HEK293 (cell line): ENCODE measurements at regions not wholly inside any gene's neighbourhood (a gene's known extent, or its start where the extent isn't known, plus 50 kb on each side); places are given as distances from the start of the nearest gene placed in this dataset.
A peak's percentile ranks its signal among the peaks of the same experiment; 100 is the strongest.

Experiments
- CTCF ChIA-PET: fragments of 350-600 bp; formaldehyde crosslinking; extraction: SDS; loops from one replicate; lab custom pipeline; 2021; ENCODE audit warnings: antibody characterized with exemption; lab: Yijun Ruan, JAX
- POLR2A ChIA-PET: fragments of 300-600 bp; formaldehyde crosslinking; extraction: SDS; loops from one replicate; lab custom pipeline; 2020; ENCODE audit warnings: antibody characterized with exemption, inconsistent platforms; lab: Yijun Ruan, JAX
- H3K27ac ChIP-seq: fragments of 200-500 bp; sonication (Bioruptor generic); 2 replicates; pipeline ENCODE4 v1.5.1; 2014; ENCODE audit warnings: low read depth, low read length, control low read depth, inconsistent platforms; ENCODE audit errors: extremely low read depth
- H3K36me3 ChIP-seq, 2 experiments: fragments of 200-500 bp in 1 of 2; sonication (Bioruptor generic) in 1 of 2; 1 replicate in 1 of 2; 2 replicates in 1 of 2; pipeline ENCODE4 v1.5.1; 2014 to 2017; ENCODE audit warnings: inconsistent platforms in 2 of 2, low read length in 2 of 2; ENCODE audit not compliant: control insufficient read depth in 2 of 2, insufficient read depth in 1 of 2
- H3K4me1 ChIP-seq: fragments of 200-500 bp; sonication (Bioruptor generic); 2 replicates; pipeline ENCODE4 v1.5.1; 2014; ENCODE audit warnings: mild to moderate bottlenecking, low read length, inconsistent platforms; ENCODE audit not compliant: control insufficient read depth, insufficient read depth
- H3K4me3 ChIP-seq: 2 replicates; pipeline ENCODE4 v1.5.1; 2011; ENCODE audit warnings: low read depth, mild to moderate bottlenecking, control low read depth, low read length, moderate library complexity
- H3K9me3 ChIP-seq: fragments of 200-500 bp; sonication (Bioruptor generic); 2 replicates; pipeline ENCODE4 v1.5.1; 2014; ENCODE audit warnings: low read depth, low read length, inconsistent platforms; ENCODE audit not compliant: control insufficient read depth, insufficient read depth
- GLI2 ChIP-seq: fragments of 450-650 bp; formaldehyde crosslinking; IDR thresholded peaks from 2 replicates; pipeline ENCODE4; 2017; ENCODE audit warnings: missing biosample characterization, missing genetic modification characterization, low read depth, borderline replicate concordance
- GLIS1 ChIP-seq: fragments of 450-650 bp; formaldehyde crosslinking; IDR thresholded peaks from 2 replicates; pipeline ENCODE4 v1.5.1; 2016; ENCODE audit warnings: missing biosample characterization, missing genetic modification characterization
- OSR2 ChIP-seq: fragments of 450-650 bp; formaldehyde crosslinking; IDR thresholded peaks from 2 replicates; pipeline ENCODE4 v1.5.1; 2016; ENCODE audit warnings: missing biosample characterization, missing genetic modification characterization
- SETDB1 ChIP-seq: IDR thresholded peaks from one replicate; pipeline ENCODE4 v1.6.1; 2017; ENCODE audit warnings: mild to moderate bottlenecking, low read length, moderate library complexity, mixed read lengths; ENCODE audit not compliant: insufficient read length
- ZBTB10 ChIP-seq: fragments of 450-650 bp; formaldehyde crosslinking; IDR thresholded peaks from 2 replicates; pipeline ENCODE4 v1.5.1; 2016; ENCODE audit warnings: missing biosample characterization, missing genetic modification characterization
- ZNF112 ChIP-seq: fragments of 450-650 bp; formaldehyde crosslinking; IDR thresholded peaks from 2 replicates; pipeline ENCODE4 v1.5.0; 2017; ENCODE audit warnings: missing biosample characterization, missing genetic modification characterization
- ZNF157 ChIP-seq: fragments of 450-650 bp; formaldehyde crosslinking; IDR thresholded peaks from 2 replicates; pipeline ENCODE4 v1.5.1; 2016; ENCODE audit warnings: missing biosample characterization, missing genetic modification characterization
- ZNF174 ChIP-seq: fragments of 450-650 bp; formaldehyde crosslinking; IDR thresholded peaks from 2 replicates; pipeline ENCODE4 v1.5.0; 2017; ENCODE audit warnings: missing biosample characterization, mild to moderate bottlenecking, missing genetic modification characterization
- ZNF830 ChIP-seq: fragments of 450-650 bp; IDR thresholded peaks from 2 replicates; pipeline ENCODE4 v1.5.0; 2018; ENCODE audit warnings: missing biosample characterization, missing genetic modification characterization, low read depth, mild to moderate bottlenecking, moderate library complexity
- TF ChIP-seq, protein P1 (sequence below): fragments of 450-650 bp; formaldehyde crosslinking; IDR thresholded peaks from 2 replicates; pipeline ENCODE4 v1.5.1; 2016; ENCODE audit warnings: missing biosample characterization, missing genetic modification characterization, low read depth
- TF ChIP-seq, protein P2 (sequence below): fragments of 450-650 bp; formaldehyde crosslinking; IDR thresholded peaks from 2 replicates; pipeline ENCODE4 v1.5.1; 2017; ENCODE audit warnings: missing biosample characterization, missing genetic modification characterization
- TF ChIP-seq, protein P3 (sequence below): fragments of 450-650 bp; formaldehyde crosslinking; IDR thresholded peaks from 2 replicates; pipeline ENCODE4 v1.5.0; 2017; ENCODE audit warnings: missing biosample characterization, missing genetic modification characterization, borderline replicate concordance

GRCh38 chr1:167158813-167159275 is 61.8 kb upstream of the POU2F1 start:
- no peak overlapping the region for H3K4me3 ChIP-seq
- peaks cover 9% of the 10 kb centered on the region for H3K4me1 ChIP-seq
- ChIA-PET CTCF (interaction anchor here (0.6 kb wide), 1 partner anchor 312 kb away, joined by 3 read pairs; no protein-coding TSS in a partner anchor), POLR2A (no interaction called here)
- TF ChIP-seq SETDB1: no peak
- TF ChIP-seq ZNF112 (tag by site-specific recombination): no peak
- no peak for TF ChIP-seq GLI2 (tag by site-specific recombination)
- TF ChIP-seq ZNF157 (tag by site-specific recombination): no peak
- TF ChIP-seq ZBTB10 (tag by site-specific recombination): no peak
- no peak for TF ChIP-seq ZNF830 (tag by site-specific recombination)
- TF ChIP-seq, protein P1, sequence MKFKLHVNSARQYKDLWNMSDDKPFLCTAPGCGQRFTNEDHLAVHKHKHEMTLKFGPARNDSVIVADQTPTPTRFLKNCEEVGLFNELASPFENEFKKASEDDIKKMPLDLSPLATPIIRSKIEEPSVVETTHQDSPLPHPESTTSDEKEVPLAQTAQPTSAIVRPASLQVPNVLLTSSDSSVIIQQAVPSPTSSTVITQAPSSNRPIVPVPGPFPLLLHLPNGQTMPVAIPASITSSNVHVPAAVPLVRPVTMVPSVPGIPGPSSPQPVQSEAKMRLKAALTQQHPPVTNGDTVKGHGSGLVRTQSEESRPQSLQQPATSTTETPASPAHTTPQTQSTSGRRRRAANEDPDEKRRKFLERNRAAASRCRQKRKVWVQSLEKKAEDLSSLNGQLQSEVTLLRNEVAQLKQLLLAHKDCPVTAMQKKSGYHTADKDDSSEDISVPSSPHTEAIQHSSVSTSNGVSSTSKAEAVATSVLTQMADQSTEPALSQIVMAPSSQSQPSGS (tag by site-specific recombination): no peak
- no peak for TF ChIP-seq OSR2 (tag by site-specific recombination)
- TF ChIP-seq GLIS1 (tag by site-specific recombination): no peak
- H3K36me3 ChIP-seq: no peaks in the 10 kb centered on the region
- H3K9me3 ChIP-seq: no peaks in the 10 kb centered on the region
- H3K27ac ChIP-seq: no peak overlapping the region

GRCh38 chr1:167159782-167160181 is 60.9 kb upstream of the POU2F1 start:
- ChIA-PET CTCF (interaction anchor here (0.6 kb wide), 2 partner anchors 15 to 755 kb away, joined by 3 read pairs; no protein-coding TSS in a partner anchor), POLR2A (interaction anchor here (0.7 kb wide), 1 partner anchor 61 kb away, joined by 3 read pairs; the partner anchor contains the start of gene POU2F1)
- Histone ChIP-seq H3K4me3 (no peak overlapping the region), H3K9me3 (no peaks in the 10 kb centered on the region), H3K4me1 (peaks cover 9% of the 10 kb centered on the region)
- peak; percentile 66 for TF ChIP-seq SETDB1
- TF ChIP-seq, protein P2, sequence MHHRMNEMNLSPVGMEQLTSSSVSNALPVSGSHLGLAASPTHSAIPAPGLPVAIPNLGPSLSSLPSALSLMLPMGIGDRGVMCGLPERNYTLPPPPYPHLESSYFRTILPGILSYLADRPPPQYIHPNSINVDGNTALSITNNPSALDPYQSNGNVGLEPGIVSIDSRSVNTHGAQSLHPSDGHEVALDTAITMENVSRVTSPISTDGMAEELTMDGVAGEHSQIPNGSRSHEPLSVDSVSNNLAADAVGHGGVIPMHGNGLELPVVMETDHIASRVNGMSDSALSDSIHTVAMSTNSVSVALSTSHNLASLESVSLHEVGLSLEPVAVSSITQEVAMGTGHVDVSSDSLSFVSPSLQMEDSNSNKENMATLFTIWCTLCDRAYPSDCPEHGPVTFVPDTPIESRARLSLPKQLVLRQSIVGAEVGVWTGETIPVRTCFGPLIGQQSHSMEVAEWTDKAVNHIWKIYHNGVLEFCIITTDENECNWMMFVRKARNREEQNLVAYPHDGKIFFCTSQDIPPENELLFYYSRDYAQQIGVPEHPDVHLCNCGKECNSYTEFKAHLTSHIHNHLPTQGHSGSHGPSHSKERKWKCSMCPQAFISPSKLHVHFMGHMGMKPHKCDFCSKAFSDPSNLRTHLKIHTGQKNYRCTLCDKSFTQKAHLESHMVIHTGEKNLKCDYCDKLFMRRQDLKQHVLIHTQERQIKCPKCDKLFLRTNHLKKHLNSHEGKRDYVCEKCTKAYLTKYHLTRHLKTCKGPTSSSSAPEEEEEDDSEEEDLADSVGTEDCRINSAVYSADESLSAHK (tag by site-specific recombination): no peak
- TF ChIP-seq ZNF174 (tag by site-specific recombination): no peak
- TF ChIP-seq, protein P3, sequence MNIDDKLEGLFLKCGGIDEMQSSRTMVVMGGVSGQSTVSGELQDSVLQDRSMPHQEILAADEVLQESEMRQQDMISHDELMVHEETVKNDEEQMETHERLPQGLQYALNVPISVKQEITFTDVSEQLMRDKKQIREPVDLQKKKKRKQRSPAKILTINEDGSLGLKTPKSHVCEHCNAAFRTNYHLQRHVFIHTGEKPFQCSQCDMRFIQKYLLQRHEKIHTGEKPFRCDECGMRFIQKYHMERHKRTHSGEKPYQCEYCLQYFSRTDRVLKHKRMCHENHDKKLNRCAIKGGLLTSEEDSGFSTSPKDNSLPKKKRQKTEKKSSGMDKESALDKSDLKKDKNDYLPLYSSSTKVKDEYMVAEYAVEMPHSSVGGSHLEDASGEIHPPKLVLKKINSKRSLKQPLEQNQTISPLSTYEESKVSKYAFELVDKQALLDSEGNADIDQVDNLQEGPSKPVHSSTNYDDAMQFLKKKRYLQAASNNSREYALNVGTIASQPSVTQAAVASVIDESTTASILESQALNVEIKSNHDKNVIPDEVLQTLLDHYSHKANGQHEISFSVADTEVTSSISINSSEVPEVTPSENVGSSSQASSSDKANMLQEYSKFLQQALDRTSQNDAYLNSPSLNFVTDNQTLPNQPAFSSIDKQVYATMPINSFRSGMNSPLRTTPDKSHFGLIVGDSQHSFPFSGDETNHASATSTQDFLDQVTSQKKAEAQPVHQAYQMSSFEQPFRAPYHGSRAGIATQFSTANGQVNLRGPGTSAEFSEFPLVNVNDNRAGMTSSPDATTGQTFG (tag by site-specific recombination): no peak
- TF ChIP-seq, all 188 proteins: peak for 1
- Histone ChIP-seq H3K36me3 (no peaks in the 10 kb centered on the region), H3K27ac (no peak overlapping the region)
